Smooth muscle cell (in vitro differentiated cells): ENCODE measurements at regions not wholly inside any gene's neighbourhood (a gene's known extent, or its start where the extent isn't known, plus 50 kb on each side); places are given as distances from the start of the nearest gene placed in this dataset.
A peak's percentile ranks its signal among the peaks of the same experiment; 100 is the strongest.

Experiments
- DNase-seq: peaks from one replicate; lab custom pipeline; 2025; ENCODE audit not compliant: unreplicated experiment; lab: John Stamatoyannopoulos, UW
- H2AFZ ChIP-seq: fragments of 200-600 bp; sonication (generic); 2 replicates; pipeline ENCODE4 v1.6.0; 2016; ENCODE audit warnings: antibody characterized with exemption, low read depth, mild to moderate bottlenecking
- H3F3A ChIP-seq: fragments of 200-600 bp; sonication (generic); 2 replicates; pipeline ENCODE4 v1.6.0; 2017; ENCODE audit warnings: antibody characterized with exemption, low read depth
- H3K27ac ChIP-seq: fragments of 200-600 bp; sonication (generic); 2 replicates; pipeline ENCODE4 v1.5.1; 2016; ENCODE audit warnings: low read depth, mild to moderate bottlenecking
- H3K27me3 ChIP-seq: fragments of 200-600 bp; sonication (generic); 2 replicates; pipeline ENCODE4 v1.6.1; 2016; ENCODE audit warnings: low read depth, mild to moderate bottlenecking
- H3K36me3 ChIP-seq: fragments of 200-600 bp; sonication (generic); 2 replicates; pipeline ENCODE4 v1.5.1; 2016; ENCODE audit warnings: low read depth
- H3K4me1 ChIP-seq: fragments of 200-600 bp; sonication (generic); 2 replicates; pipeline ENCODE4 v1.5.1; 2016; ENCODE audit warnings: low read depth
- H3K4me2 ChIP-seq: fragments of 200-600 bp; sonication (generic); 2 replicates; pipeline ENCODE4 v1.6.0; 2016; ENCODE audit warnings: mild to moderate bottlenecking
- H3K4me3 ChIP-seq: fragments of 200-600 bp; sonication (generic); 2 replicates; pipeline ENCODE4 v1.5.1; 2016; ENCODE audit warnings: mild to moderate bottlenecking
- H3K79me2 ChIP-seq: fragments of 200-600 bp; sonication (generic); 2 replicates; pipeline ENCODE4 v1.6.0; 2016; ENCODE audit warnings: low read depth, mild to moderate bottlenecking
- H3K9ac ChIP-seq: fragments of 200-600 bp; sonication (generic); 2 replicates; pipeline ENCODE4 v1.6.0; 2016; ENCODE audit warnings: low read depth
- H3K9me3 ChIP-seq: fragments of 200-600 bp; sonication (generic); replicated peaks from 2 replicates; pipeline ENCODE4 v1.5.1; 2016; ENCODE audit warnings: low read depth
- H4K20me1 ChIP-seq: fragments of 200-600 bp; sonication (generic); 2 replicates; pipeline ENCODE4 v1.6.0; 2016; ENCODE audit warnings: low read depth
- CTCF ChIP-seq: fragments of 200-600 bp; sonication (generic); IDR thresholded peaks from 2 replicates; pipeline ENCODE4 v1.5.1; 2017; ENCODE audit warnings: borderline replicate concordance, mild to moderate bottlenecking, antibody characterized with exemption; ENCODE audit not compliant: insufficient read depth, poor library complexity, severe bottlenecking
- WGBS: methylation state at CpG from one replicate; pipeline ENCODE4 v1.1.7; 2016; ENCODE audit warnings: low lambda C conversion rate; 5-methylcytosine and 5-hydroxymethylcytosine counted together

GRCh38 chr16:27695161-27695560 lies 145.2 kb downstream of the KATNIP start:
- no peak overlapping the region for H3K27ac ChIP-seq
- no peaks in the 10 kb centered on the region for H3K9me3 ChIP-seq
- no peak overlapping the region for H3K4me2 ChIP-seq
- no peak overlapping the region for H3K9ac ChIP-seq
- no peak for DNase-seq
- H3K79me2 ChIP-seq = no peaks in the 10 kb centered on the region
- no peaks in the 10 kb centered on the region for H4K20me1 ChIP-seq
- no peaks in the 10 kb centered on the region for H3F3A ChIP-seq
- no peak overlapping the region for H3K4me3 ChIP-seq
- no peaks in the 10 kb centered on the region for H3K4me1 ChIP-seq
- WGBS = 96% methylated on average over 7 of the region's 7 CpGs
- H3K36me3 ChIP-seq = no peaks in the 10 kb centered on the region
- no peak for TF ChIP-seq CTCF
- H3K27me3 ChIP-seq = no peaks in the 10 kb centered on the region
- no peak overlapping the region for H2AFZ ChIP-seq

GRCh38 chr16:27698266-27698665 lies 148.3 kb downstream of the KATNIP start:
- TF ChIP-seq CTCF = peak; percentile 25
- Histone ChIP-seq H3K4me3 (no peak overlapping the region), H2AFZ (no peak overlapping the region), H3K4me1 (no peaks in the 10 kb centered on the region), H3K27ac (no peak overlapping the region), H4K20me1 (no peaks in the 10 kb centered on the region), H3K9me3 (no peaks in the 10 kb centered on the region), H3K4me2 (no peak overlapping the region), H3K79me2 (no peaks in the 10 kb centered on the region), H3F3A (no peaks in the 10 kb centered on the region), H3K36me3 (no peaks in the 10 kb centered on the region), H3K9ac (no peak overlapping the region), H3K27me3 (no peaks in the 10 kb centered on the region)
- 33% methylated on average over 14 of the region's 14 CpGs for WGBS
- DNase-seq = no peak

GRCh38 chr16:27698746-27699145 lies 148.8 kb downstream of the KATNIP start:
- no peaks in the 10 kb centered on the region for H3K36me3 ChIP-seq
- H3K4me2 ChIP-seq = no peak overlapping the region
- no peaks in the 10 kb centered on the region for H4K20me1 ChIP-seq
- no peaks in the 10 kb centered on the region for H3K79me2 ChIP-seq
- H3F3A ChIP-seq = no peaks in the 10 kb centered on the region
- no peaks in the 10 kb centered on the region for H3K9me3 ChIP-seq
- WGBS = 96% methylated on average over 8 of the region's 8 CpGs
- TF ChIP-seq CTCF = no peak
- no peak overlapping the region for H3K9ac ChIP-seq
- no peak for DNase-seq
- no peaks in the 10 kb centered on the region for H3K4me1 ChIP-seq
- no peak overlapping the region for H3K27ac ChIP-seq
- H2AFZ ChIP-seq = no peak overlapping the region
- H3K4me3 ChIP-seq = no peak overlapping the region
- no peaks in the 10 kb centered on the region for H3K27me3 ChIP-seq

- H3K79me2 ChIP-seq = no peaks in the 10 kb centered on the region
- no peak overlapping the region for H2AFZ ChIP-seq
- no peaks in the 10 kb centered on the region for H3K4me1 ChIP-seq
- no peak overlapping the region for H3K4me3 ChIP-seq
- H4K20me1 ChIP-seq = no peaks in the 10 kb centered on the region
- WGBS = 97% methylated on average over 7 of the region's 7 CpGs
- H3K36me3 ChIP-seq = no peaks in the 10 kb centered on the region
- no peak overlapping the region for H3K27ac ChIP-seq
- no peaks in the 10 kb centered on the region for H3K9me3 ChIP-seq
- no peaks in the 10 kb centered on the region for H3K27me3 ChIP-seq
- no peak for TF ChIP-seq CTCF
- no peak overlapping the region for H3K4me2 ChIP-seq
- DNase-seq = no peak
- H3F3A ChIP-seq = no peaks in the 10 kb centered on the region
- no peak overlapping the region for H3K9ac ChIP-seq
Observed at GRCh38 chr16:27699540-27699939, 149.6 kb downstream of the KATNIP start.
